Prostate gland (tissue), 2 donors: ENCODE measurements at regions not wholly inside any gene's neighbourhood (a gene's known extent, or its start where the extent isn't known, plus 50 kb on each side); places are given as distances from the start of the nearest gene placed in this dataset.

Experiments
- DNase-seq: peaks from one replicate; pipeline ENCODE4 v3.0.0-alpha.2; 2019; ENCODE audit warnings: low spot score
- H3K27ac ChIP-seq, 2 donors: fragments of 200-600 bp; sonication (generic); 2 replicates each; pipeline ENCODE4 v1.5.1; 2017 to 2019
- H3K27me3 ChIP-seq: fragments of 200-600 bp; sonication (generic); replicated peaks from 2 replicates; pipeline ENCODE4 v1.5.1; 2019; ENCODE audit not compliant: insufficient read depth
- H3K36me3 ChIP-seq, 2 donors: fragments of 200-600 bp; sonication (generic); 1 replicate in 1 of 2; 2 replicates in 1 of 2; pipeline versions ENCODE4 v1.5.1 to v1.8.1; 2017 to 2019
- H3K4me1 ChIP-seq: fragments of 200-600 bp; sonication (generic); replicated peaks from 2 replicates; pipeline ENCODE4 v1.5.1; 2019
- H3K4me3 ChIP-seq, 2 donors: fragments of 200-600 bp; sonication (generic); 2 replicates each; pipeline ENCODE4 v1.5.1; 2017 to 2019
- H3K9me3 ChIP-seq: fragments of 200-600 bp; sonication (generic); 2 replicates; pipeline ENCODE4 v1.5.1; 2017
- CTCF ChIP-seq, 4 experiments: fragments of 200-600 bp in 2 of 4; fragments of 450-650 bp in 2 of 4; sonication (generic) in 2 of 4; IDR thresholded peaks; 1 replicate in 3 of 4; 2 replicates in 1 of 4; pipeline ENCODE4 v1.5.1; 2016 to 2019; ENCODE audit warnings: antibody characterized with exemption in 4 of 4, mild to moderate bottlenecking in 2 of 4, moderate library complexity in 2 of 4
- POLR2A ChIP-seq: fragments of 450-650 bp; IDR thresholded peaks from one replicate; pipeline ENCODE4 v1.6.1; 2016; ENCODE audit warnings: antibody characterized with exemption, mild to moderate bottlenecking
- POLR2AphosphoS5 ChIP-seq: sonication (generic); formaldehyde crosslinking; IDR thresholded peaks from one replicate; pipeline ENCODE4 v1.6.1; 2017; ENCODE audit warnings: antibody characterized with exemption
- WGBS: methylation state at CpG from one replicate; pipeline ENCODE4 v1.1.5; 2018; 5-methylcytosine and 5-hydroxymethylcytosine counted together
- intact Hi-C: fragments of 100-400 bp; cut with DNase I; formaldehyde crosslinking; loops from one replicate; pipeline ENCODE4 v1.14.2; 2022

- Histone ChIP-seq H3K27me3 (no peaks in the 10 kb centered on the region), H3K36me3 (no peaks in the 10 kb centered on the region), H3K4me3 (no peak overlapping the region), H3K27ac (no peak overlapping the region), H3K4me1 (no peaks in the 10 kb centered on the region), H3K9me3 (no peaks in the 10 kb centered on the region)
- intact Hi-C loops = no loop called here
- TF ChIP-seq CTCF (IDR thresholded peaks at IDR 0.05) (no peak), POLR2A (no peak), POLR2AphosphoS5 (no peak)
- 36% methylated on average over 2 of the region's 2 CpGs for WGBS
- DNase-seq = no peak
Observed at GRCh38 chrX:110449312-110449711, 90.7 kb downstream of the RTL9 start.

- intact Hi-C loops = loop anchor here (1.0 to 10.0 kb wide), 3 partner anchors 397 to 795 kb away; partner anchors contain the start of gene PAK3
- WGBS = 0% methylated on average over 4 of the region's 4 CpGs
Observed at GRCh38 chrX:110450050-110450449, 91.4 kb downstream of the RTL9 start.

GRCh38 chrX:110454336-110454735 lies 95.7 kb downstream of the RTL9 start:
- WGBS = 53% methylated on average over 4 of the region's 7 CpGs
- no peak for DNase-seq
- Histone ChIP-seq H3K9me3 (no peaks in the 10 kb centered on the region), H3K36me3 (no peaks in the 10 kb centered on the region), H3K27ac (no peak overlapping the region), H3K4me3 (no peak overlapping the region), H3K27me3 (no peaks in the 10 kb centered on the region), H3K4me1 (no peaks in the 10 kb centered on the region)
- intact Hi-C loops = loop anchor here (10.0 kb wide), 2 partner anchors 640 to 790 kb away; partner anchors contain the start of gene PAK3
- no peak for TF ChIP-seq CTCF (IDR thresholded peaks at IDR 0.05)
- TF ChIP-seq POLR2AphosphoS5 = no peak
- no peak for TF ChIP-seq POLR2A

More at GRCh38 chrX:110450050-110450449, 91.4 kb downstream of the RTL9 start:
- Histone ChIP-seq H3K36me3 (no peaks in the 10 kb centered on the region), H3K27ac (no peak overlapping the region), H3K4me1 (no peaks in the 10 kb centered on the region), H3K27me3 (no peaks in the 10 kb centered on the region), H3K4me3 (no peak overlapping the region), H3K9me3 (no peaks in the 10 kb centered on the region)
- DNase-seq = peak; percentile 70
- TF ChIP-seq CTCF (IDR thresholded peaks at IDR 0.05) (peak; percentile 26 to 72 (median 56)), POLR2A (no peak), POLR2AphosphoS5 (no peak)

DNA sequence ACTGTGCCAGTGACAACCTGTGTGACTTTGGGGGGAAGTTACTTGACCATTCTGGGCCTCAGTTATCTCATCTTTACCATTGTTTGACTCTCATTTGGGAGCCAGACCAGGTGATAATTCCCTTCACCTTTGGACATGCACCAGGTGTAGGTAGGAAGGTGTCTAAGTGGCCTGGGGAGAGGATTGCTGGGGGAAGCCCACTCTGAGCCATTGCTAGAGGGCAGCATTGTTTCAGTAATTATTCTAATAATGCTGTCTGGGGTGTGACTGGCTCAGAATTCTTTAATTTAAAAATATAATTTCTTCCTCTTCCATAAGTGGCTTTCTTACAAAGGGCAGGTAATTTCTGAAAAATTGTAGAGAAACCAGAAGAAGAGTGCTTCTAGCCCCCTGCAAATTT lies 104.3 kb downstream of the RTL9 start:
- Histone ChIP-seq H3K27ac (no peak overlapping the region), H3K9me3 (no peaks in the 10 kb centered on the region), H3K27me3 (no peaks in the 10 kb centered on the region), H3K4me3 (no peak overlapping the region), H3K4me1 (no peaks in the 10 kb centered on the region), H3K36me3 (no peaks in the 10 kb centered on the region)
- no peak for DNase-seq
- TF ChIP-seq POLR2AphosphoS5 (no peak), CTCF (IDR thresholded peaks at IDR 0.05) (no peak), POLR2A (no peak)
- intact Hi-C loops = no loop called here

DNA sequence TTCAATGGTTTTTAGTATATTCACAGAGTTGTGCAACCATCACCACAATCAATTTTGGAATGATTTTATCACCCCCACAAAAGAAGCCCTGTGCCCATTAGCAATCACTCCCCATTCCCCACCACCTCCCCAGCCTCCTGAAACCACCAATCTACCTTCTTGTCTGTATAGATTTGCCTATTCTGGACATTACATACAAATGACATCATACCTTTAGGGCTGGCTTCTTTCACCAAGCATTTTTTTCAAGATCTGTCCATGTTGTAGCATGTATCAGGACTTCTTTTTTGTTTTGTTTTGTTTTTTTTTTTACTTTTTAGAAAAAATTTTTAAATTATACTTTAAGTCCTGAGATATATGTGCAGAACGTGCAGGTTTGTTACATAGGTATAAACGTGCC lies 108.1 kb downstream of the RTL9 start:
- no peak overlapping the region for H3K4me3 ChIP-seq
- H3K27ac ChIP-seq = no peak overlapping the region
- intact Hi-C loops = no loop called here
- TF ChIP-seq POLR2AphosphoS5 = no peak
- no peak for TF ChIP-seq POLR2A
- TF ChIP-seq CTCF (IDR thresholded peaks at IDR 0.05) = no peak
- H3K4me1 ChIP-seq = no peaks in the 10 kb centered on the region
- 78% methylated on average over 2 of the region's 2 CpGs for WGBS
- H3K36me3 ChIP-seq = no peaks in the 10 kb centered on the region
- no peaks in the 10 kb centered on the region for H3K27me3 ChIP-seq
- no peak for DNase-seq
- H3K9me3 ChIP-seq = no peaks in the 10 kb centered on the region
